ENCODE measurements at regions not wholly inside any gene's neighbourhood (a gene's known extent, or its start where the extent isn't known, plus 50 kb on each side); places are given as distances from the start of the nearest gene placed in this dataset.
"Not testable (repeated sequence)": the region's sequence is repeated elsewhere in the genome, so short reads cannot be mapped to it uniquely, and the experiment has no call there.

- not testable (repeated sequence) for TF ChIP-seq CTCF (conservative IDR thresholded peaks at IDR 0.05 in 1 of 2, IDR thresholded peaks at IDR 0.05 in 1 of 2; ENCODE audit: extremely low read depth in 1 of 2, insufficient read depth in 1 of 2, low read depth in 1 of 2, low read length in 2 of 2); EZH2 (IDR thresholded peaks at IDR 0.05; ENCODE audit: borderline replicate concordance, low read length)
Measured at GRCh38 chr6:58139746-58140145, 822.3 kb downstream of the PRIM2 start.
